ENCODE measurements at regions not wholly inside any gene's neighbourhood (a gene's known extent, or its start where the extent isn't known, plus 50 kb on each side); places are given as distances from the start of the nearest gene placed in this dataset.

- DNase-seq (ENCODE audit: low read depth, low spot score), result no peak
- H3K4me2 ChIP-seq (ENCODE audit: insufficient read depth, low read length), result no peak overlapping the region
- no peaks in the 10 kb centered on the region for H3K9me3 ChIP-seq (replicated peaks; ENCODE audit: control insufficient read depth, insufficient read depth, low read length)
- no peak overlapping the region for H3K4me3 ChIP-seq (replicated peaks in 1 of 3; ENCODE audit: insufficient read depth in 1 of 3, low read depth in 1 of 3, low read length in 3 of 3)
- BruUV-seq (replicated peaks), result no TSS peak
- CTCF ChIA-PET, result no interaction called here
- no peak overlapping the region for H3K9ac ChIP-seq (replicated peaks; ENCODE audit: extremely low read depth, insufficient read depth, low read length)
- no peaks in the 10 kb centered on the region for H3K36me3 ChIP-seq (ENCODE audit: control insufficient read depth in 2 of 2, extremely low read depth in 1 of 2, insufficient read depth in 2 of 2, low read length in 2 of 2)
- H3K27ac ChIP-seq (ENCODE audit: insufficient read depth, low read depth, low read length), result no peak overlapping the region
- intact Hi-C loops (cut with micrococcal nuclease), result no loop called here
- no peaks in the 10 kb centered on the region for H3K27me3 ChIP-seq (ENCODE audit: control insufficient read depth in 2 of 2, insufficient read depth in 2 of 2, low read length in 2 of 2)
- dilution Hi-C loops (cut with MboI; ENCODE audit: extremely low pct_ligation_motif_present, low sequenced_read_pairs), result no loop called here
- H3K79me2 ChIP-seq (ENCODE audit: control insufficient read depth, insufficient read depth, low read length), result no peaks in the 10 kb centered on the region
- no peaks in the 10 kb centered on the region for H3K9me1 ChIP-seq (replicated peaks; ENCODE audit: control insufficient read depth, extremely low read depth, insufficient read depth, low read length)
- no peak for FAIRE-seq
- no peak for TF ChIP-seq GATA2 (IDR thresholded peaks at IDR 0.05; ENCODE audit: insufficient read depth, insufficient read length, low read depth, low read length)
- no peak for TF ChIP-seq MAX (IDR thresholded peaks at IDR 0.05; ENCODE audit: insufficient read depth, insufficient read length)
- no peak for TF ChIP-seq FOS (IDR thresholded peaks at IDR 0.05; ENCODE audit: borderline replicate concordance, insufficient read depth, low read length)
- TF ChIP-seq POLR2AphosphoS5 (IDR thresholded peaks at IDR 0.05; ENCODE audit: insufficient read depth, low read depth, low read length), result no peak
- TF ChIP-seq POLR2A (IDR thresholded peaks at IDR 0.05; ENCODE audit: low read depth, low read length), result no peak
- no peak for TF ChIP-seq EZH2 (IDR thresholded peaks at IDR 0.05; ENCODE audit: borderline replicate concordance, low read depth, low read length, severe bottlenecking)
- no peak for TF ChIP-seq JUN (IDR thresholded peaks at IDR 0.05; ENCODE audit: borderline replicate concordance, insufficient read depth, insufficient read length, low read depth)
- TF ChIP-seq MYC (IDR thresholded peaks at IDR 0.05; ENCODE audit: low read depth, low read length), result no peak
- TF ChIP-seq CTCF (IDR thresholded peaks at IDR 0.05; ENCODE audit: extremely low read depth in 1 of 2, insufficient read depth in 1 of 2, low read depth in 1 of 2, low read length in 2 of 2), result no peak
- H3K4me1 ChIP-seq (ENCODE audit: control insufficient read depth, extremely low read depth, insufficient read depth, low read length), result peaks cover 15% of the 10 kb centered on the region
- POLR2A ChIA-PET, result no interaction called here
- no peaks in the 10 kb centered on the region for H4K20me1 ChIP-seq (replicated peaks; ENCODE audit: control insufficient read depth, extremely low read depth, insufficient read depth, low read length)
- no peak overlapping the region for H2AFZ ChIP-seq (ENCODE audit: low read depth, low read length)
These were observed 137.1 kb downstream of the CD47 start for GRCh38 chr3:107953722-107954121.
